IMR-90 (cell line): ENCODE measurements at regions not wholly inside any gene's neighbourhood (a gene's known extent, or its start where the extent isn't known, plus 50 kb on each side); places are given as distances from the start of the nearest gene placed in this dataset.
A peak's percentile ranks its signal among the peaks of the same experiment; 100 is the strongest.

Experiments
- ATAC-seq: fragments of 200-7000 bp; cut with Tn5 transposase; 2 replicates; pipeline ENCODE4 v1.9.1; 2020; ENCODE audit warnings: low read depth, mild to moderate bottlenecking, moderate library complexity
- BruUV-seq: library from RNA; stranded (reverse); fragments of 400-500 nt; replicated peaks from 2 replicates; lab custom pipeline; 2021; lab: Mats Ljungman, UMichigan
- CTCF ChIA-PET: fragments of 300-600 bp; formaldehyde crosslinking; extraction: SDS; loops from one replicate; lab custom pipeline; 2021; ENCODE audit warnings: antibody characterized with exemption; lab: Yijun Ruan, JAX
- POLR2A ChIA-PET: fragments of 300-600 bp; sonication (Branson Sonifier 250); formaldehyde crosslinking; loops from one replicate; lab custom pipeline; 2022; ENCODE audit warnings: antibody characterized with exemption; ENCODE audit not compliant: unreplicated experiment; lab: Charles Lee
- DNase-seq: peaks from one replicate; pipeline ENCODE4 v3.0.0; 2013
- H2AFZ ChIP-seq: replicated peaks from 2 replicates; pipeline ENCODE3; 2013; ENCODE audit warnings: low read length, mild to moderate bottlenecking; ENCODE audit not compliant: poor library complexity
- H2AK5ac ChIP-seq: 2 replicates; pipeline ENCODE4 v1.6.1; 2013; ENCODE audit warnings: low read depth, low read length, inconsistent platforms
- H2AK9ac ChIP-seq: replicated peaks from 2 replicates; pipeline ENCODE3; 2013; ENCODE audit warnings: mild to moderate bottlenecking, low read depth, low read length, moderate library complexity; ENCODE audit not compliant: poor library complexity
- H2BK120ac ChIP-seq: 2 replicates; pipeline ENCODE4 v1.6.1; 2013; ENCODE audit warnings: low read depth, low read length, inconsistent platforms
- H2BK15ac ChIP-seq: 3 replicates; pipeline ENCODE4 v1.6.1; 2013; ENCODE audit warnings: low read depth, low read length, inconsistent platforms
- H2BK20ac ChIP-seq: 2 replicates; pipeline ENCODE4 v1.6.1; 2013; ENCODE audit warnings: low read depth, mild to moderate bottlenecking, inconsistent platforms, low read length, moderate library complexity
- H2BK5ac ChIP-seq: 2 replicates; pipeline ENCODE4 v1.6.1; 2013; ENCODE audit warnings: mild to moderate bottlenecking, low read depth, low read length, inconsistent platforms; ENCODE audit not compliant: poor library complexity, severe bottlenecking
- H3K14ac ChIP-seq: replicated peaks from 2 replicates; pipeline ENCODE4 v1.6.1; 2013; ENCODE audit warnings: low read depth, low read length, inconsistent platforms
- H3K18ac ChIP-seq: 2 replicates; pipeline ENCODE4 v1.6.1; 2013; ENCODE audit warnings: low read depth, low read length, control low read depth
- H3K23ac ChIP-seq: 2 replicates; pipeline ENCODE4 v1.6.1; 2013; ENCODE audit warnings: low read depth, low read length, inconsistent platforms
- H3K27ac ChIP-seq: 2 replicates; pipeline ENCODE4 v1.5.1; 2013; ENCODE audit warnings: mild to moderate bottlenecking, control low read depth, low read length; ENCODE audit not compliant: insufficient read depth
- H3K27me3 ChIP-seq: 2 replicates; pipeline ENCODE4 v1.6.1; 2013; ENCODE audit warnings: low read length; ENCODE audit not compliant: control insufficient read depth, insufficient read depth
- H3K36me3 ChIP-seq: 2 replicates; pipeline ENCODE4 v1.6.1; 2013; ENCODE audit warnings: low read length, mixed read lengths; ENCODE audit not compliant: control insufficient read depth, insufficient read depth
- H3K4ac ChIP-seq: 2 replicates; pipeline ENCODE4 v1.6.1; 2013; ENCODE audit warnings: low read depth, low read length, inconsistent platforms
- H3K4me1 ChIP-seq: 2 replicates; pipeline ENCODE4 v1.6.1; 2013; ENCODE audit warnings: low read length, mixed read lengths; ENCODE audit not compliant: control insufficient read depth, insufficient read depth
- H3K4me2 ChIP-seq: 2 replicates; pipeline ENCODE4 v1.6.1; 2013; ENCODE audit warnings: low read depth, mild to moderate bottlenecking, control low read depth, low read length, moderate library complexity
- H3K4me3 ChIP-seq: 2 replicates; pipeline ENCODE4 v1.5.1; 2013; ENCODE audit warnings: low read depth, mild to moderate bottlenecking, control low read depth, low read length, moderate library complexity; ENCODE audit not compliant: insufficient read depth
- H3K56ac ChIP-seq: 2 replicates; pipeline ENCODE4 v1.6.1; 2013; ENCODE audit warnings: low read length, inconsistent platforms; ENCODE audit not compliant: insufficient read depth; ENCODE audit errors: extremely low read depth
- H3K79me1 ChIP-seq, 2 experiments: 2 replicates each; pipeline ENCODE4 v1.6.1; 2013; ENCODE audit warnings: low read length in 2 of 2, inconsistent platforms in 1 of 2, low read depth in 1 of 2
- H3K9ac ChIP-seq: 2 replicates; pipeline ENCODE4 v1.6.1; 2013; ENCODE audit warnings: low read depth, low read length, control low read depth
- H3K9me1 ChIP-seq: 2 replicates; pipeline ENCODE4 v1.6.1; 2013; ENCODE audit warnings: low read length, inconsistent platforms; ENCODE audit not compliant: insufficient read depth
- H3K9me3 ChIP-seq: 2 replicates; pipeline ENCODE4 v1.6.1; 2013; ENCODE audit warnings: low read length; ENCODE audit not compliant: control insufficient read depth, insufficient read depth
- H4K20me1 ChIP-seq: 2 replicates; pipeline ENCODE4 v1.6.1; 2013; ENCODE audit warnings: low read length, inconsistent platforms; ENCODE audit not compliant: insufficient read depth
- H4K5ac ChIP-seq: 2 replicates; pipeline ENCODE4 v1.6.1; 2013; ENCODE audit warnings: mild to moderate bottlenecking, low read depth, low read length, control low read depth
- H4K8ac ChIP-seq, 2 experiments: 2 replicates each; pipeline ENCODE4 v1.6.1; 2013; ENCODE audit warnings: low read depth in 2 of 2, low read length in 2 of 2, control low read depth in 1 of 2, inconsistent platforms in 1 of 2
- H4K91ac ChIP-seq: 2 replicates; pipeline ENCODE4 v1.6.1; 2013; ENCODE audit warnings: low read depth, low read length, inconsistent platforms; ENCODE audit not compliant: insufficient read depth
- BHLHE40 ChIP-seq: fragments of 150-350 bp; IDR thresholded peaks from 2 replicates; pipeline ENCODE4 v1.6.1; 2016; ENCODE audit warnings: mild to moderate bottlenecking, low read depth, low read length
- CEBPB ChIP-seq: IDR thresholded peaks from 2 replicates; pipeline ENCODE4 v1.6.1; 2012; ENCODE audit warnings: low read depth, low read length, improper control_type of control experiment
- CHD1 ChIP-seq: IDR thresholded peaks from 2 replicates; pipeline ENCODE4 v1.6.1; 2012; ENCODE audit warnings: low read depth, low read length, improper control_type of control experiment
- MAFK ChIP-seq: IDR thresholded peaks from 2 replicates; pipeline ENCODE4 v1.6.1; 2012; ENCODE audit warnings: low read depth, low read length, improper control_type of control experiment
- MAZ ChIP-seq: IDR thresholded peaks from 2 replicates; pipeline ENCODE4 v1.6.1; 2012; ENCODE audit warnings: low read depth, mild to moderate bottlenecking, low read length, improper control_type of control experiment, moderate library complexity, borderline replicate concordance
- MXI1 ChIP-seq: IDR thresholded peaks from 2 replicates; pipeline ENCODE4 v1.6.1; 2012; ENCODE audit warnings: low read depth, mild to moderate bottlenecking, low read length, moderate library complexity, borderline replicate concordance
- NFE2L2 ChIP-seq: fragments of 150-350 bp; IDR thresholded peaks from 2 replicates; pipeline ENCODE4 v1.6.1; 2016; ENCODE audit warnings: low read depth, mild to moderate bottlenecking, low read length
- POLR2A ChIP-seq: IDR thresholded peaks from 2 replicates; pipeline ENCODE4 v1.6.1; 2012; ENCODE audit warnings: mild to moderate bottlenecking, low read depth, low read length
- RAD21 ChIP-seq: IDR thresholded peaks from 2 replicates; pipeline ENCODE4 v1.6.1; 2012; ENCODE audit warnings: low read length, improper control_type of control experiment
- RCOR1 ChIP-seq: IDR thresholded peaks from 2 replicates; pipeline ENCODE4 v1.6.1; 2012; ENCODE audit warnings: mild to moderate bottlenecking, low read length, improper control_type of control experiment; ENCODE audit not compliant: insufficient replicate concordance
- RFX5 ChIP-seq: IDR thresholded peaks from 2 replicates; pipeline ENCODE4 v1.8.0; 2012; ENCODE audit warnings: low read depth, mild to moderate bottlenecking, low read length, moderate library complexity
- SMC3 ChIP-seq: fragments of 150-350 bp; IDR thresholded peaks from 2 replicates; pipeline ENCODE4 v1.6.1; 2016; ENCODE audit warnings: low read depth, mild to moderate bottlenecking, antibody characterized with exemption, low read length, moderate library complexity
- dilution Hi-C: fragments of 300-500 bp; cut with HindIII; formaldehyde crosslinking; loops from one replicate; pipeline ENCODE4 v1.14.3; 2018; ENCODE audit warnings: low sequenced_read_pairs; ENCODE audit not compliant: unreplicated experiment
- in situ Hi-C: fragments of 300-500 bp; cut with MboI; formaldehyde crosslinking; loops from 3 replicates; pipeline ENCODE4 v1.14.3; 2019; ENCODE audit warnings: low sequenced_read_pairs, inconsistent platforms, mixed read lengths
- intact Hi-C: fragments of 100-400 bp; cut with micrococcal nuclease; formaldehyde crosslinking; loops from 2 replicates; pipeline ENCODE4 v1.10.0; 2022
- TF ChIP-seq, protein P1 (sequence below): fragments of 150-350 bp; IDR thresholded peaks from 2 replicates; pipeline ENCODE4 v1.6.1; 2017; ENCODE audit warnings: mild to moderate bottlenecking, antibody characterized with exemption, low read length, low read depth
- TF ChIP-seq, protein P2 (sequence below): conservative IDR thresholded peaks from 2 replicates; pipeline ENCODE4 v1.5.1; 2012; ENCODE audit warnings: mild to moderate bottlenecking, low read depth, low read length, improper control_type of control experiment

DNA sequence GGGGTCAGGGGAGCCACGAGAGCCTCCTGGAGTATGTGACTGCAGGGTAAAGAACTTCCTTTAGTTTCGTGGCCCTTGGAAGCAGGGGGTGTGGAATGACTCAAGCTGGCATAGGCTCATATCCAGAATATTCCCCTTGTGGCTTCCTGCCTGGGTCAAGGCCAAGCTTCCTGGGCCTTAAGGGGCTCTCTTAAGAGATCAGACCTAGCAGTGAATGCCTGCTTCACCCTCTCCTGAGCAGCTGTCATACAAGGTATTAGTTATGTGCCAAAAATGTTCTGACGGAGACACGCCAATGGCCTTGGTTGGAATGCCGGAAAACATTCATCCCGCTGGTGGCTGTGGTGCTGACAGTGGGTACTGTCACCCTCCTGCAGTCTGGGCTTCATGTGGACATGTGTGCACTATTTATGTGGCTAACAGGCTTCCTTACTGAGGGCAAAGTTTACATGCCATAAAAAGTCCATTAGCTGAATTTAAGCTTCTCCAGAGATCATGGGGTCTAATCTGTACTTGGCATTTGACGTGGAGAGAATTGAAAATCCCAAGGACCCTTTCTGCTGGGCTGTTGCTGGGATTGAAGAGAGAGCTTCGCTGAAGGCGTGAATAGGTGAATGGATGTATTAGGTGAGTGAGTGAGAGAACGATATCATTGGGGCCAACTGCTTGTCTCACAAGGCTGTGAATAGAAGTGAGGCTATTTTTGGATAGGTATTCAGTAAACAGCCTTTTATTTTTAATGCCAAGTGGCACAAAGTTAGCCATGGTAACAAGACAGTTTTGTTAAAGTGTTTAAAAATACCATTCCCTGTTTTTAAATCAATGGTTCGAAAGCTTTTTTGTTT, 156.8 kb downstream of the MACROH2A1 start (continued):
- TF ChIP-seq SMC3: no peak
- TF ChIP-seq CEBPB: no peak
- TF ChIP-seq RAD21: no peak

DNA sequence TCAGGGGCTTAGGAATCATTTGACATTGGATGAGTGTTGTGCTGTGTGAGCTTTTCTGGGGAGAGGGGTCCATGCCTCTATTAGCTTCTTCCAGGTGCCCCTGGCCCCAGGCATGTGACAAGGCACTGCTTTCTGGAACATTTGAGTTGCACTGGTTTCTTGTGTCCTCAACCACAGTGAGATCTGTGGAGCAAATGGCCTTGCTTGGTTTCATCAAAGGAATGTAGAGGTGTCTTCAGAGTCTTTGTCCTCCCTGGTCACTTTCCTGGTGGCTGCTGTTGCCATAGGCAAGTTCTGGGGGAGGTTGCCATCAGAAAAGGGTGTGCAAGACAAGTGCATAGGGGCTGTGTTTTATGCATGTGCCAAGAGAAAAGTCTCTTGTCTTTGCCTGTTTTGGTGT, 157.5 kb downstream of the MACROH2A1 start:
- no peak overlapping the region for H3K4me2 ChIP-seq
- POLR2A ChIA-PET: no interaction called here
- no peak for TF ChIP-seq RAD21
- no peak for TF ChIP-seq RFX5
- no peak for TF ChIP-seq MAFK
- no peak for TF ChIP-seq POLR2A
- TF ChIP-seq SMC3: no peak
- no peak for TF ChIP-seq CHD1
- no peak for TF ChIP-seq MXI1
- no peak for TF ChIP-seq BHLHE40
- TF ChIP-seq, protein P1, sequence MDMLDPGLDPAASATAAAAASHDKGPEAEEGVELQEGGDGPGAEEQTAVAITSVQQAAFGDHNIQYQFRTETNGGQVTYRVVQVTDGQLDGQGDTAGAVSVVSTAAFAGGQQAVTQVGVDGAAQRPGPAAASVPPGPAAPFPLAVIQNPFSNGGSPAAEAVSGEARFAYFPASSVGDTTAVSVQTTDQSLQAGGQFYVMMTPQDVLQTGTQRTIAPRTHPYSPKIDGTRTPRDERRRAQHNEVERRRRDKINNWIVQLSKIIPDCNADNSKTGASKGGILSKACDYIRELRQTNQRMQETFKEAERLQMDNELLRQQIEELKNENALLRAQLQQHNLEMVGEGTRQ: no peak
- no peak for TF ChIP-seq NFE2L2
- no peak for TF ChIP-seq MAZ
- TF ChIP-seq RCOR1: no peak
- TF ChIP-seq, protein P2, sequence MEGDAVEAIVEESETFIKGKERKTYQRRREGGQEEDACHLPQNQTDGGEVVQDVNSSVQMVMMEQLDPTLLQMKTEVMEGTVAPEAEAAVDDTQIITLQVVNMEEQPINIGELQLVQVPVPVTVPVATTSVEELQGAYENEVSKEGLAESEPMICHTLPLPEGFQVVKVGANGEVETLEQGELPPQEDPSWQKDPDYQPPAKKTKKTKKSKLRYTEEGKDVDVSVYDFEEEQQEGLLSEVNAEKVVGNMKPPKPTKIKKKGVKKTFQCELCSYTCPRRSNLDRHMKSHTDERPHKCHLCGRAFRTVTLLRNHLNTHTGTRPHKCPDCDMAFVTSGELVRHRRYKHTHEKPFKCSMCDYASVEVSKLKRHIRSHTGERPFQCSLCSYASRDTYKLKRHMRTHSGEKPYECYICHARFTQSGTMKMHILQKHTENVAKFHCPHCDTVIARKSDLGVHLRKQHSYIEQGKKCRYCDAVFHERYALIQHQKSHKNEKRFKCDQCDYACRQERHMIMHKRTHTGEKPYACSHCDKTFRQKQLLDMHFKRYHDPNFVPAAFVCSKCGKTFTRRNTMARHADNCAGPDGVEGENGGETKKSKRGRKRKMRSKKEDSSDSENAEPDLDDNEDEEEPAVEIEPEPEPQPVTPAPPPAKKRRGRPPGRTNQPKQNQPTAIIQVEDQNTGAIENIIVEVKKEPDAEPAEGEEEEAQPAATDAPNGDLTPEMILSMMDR: no peak

More for the DNA sequence above, 157.5 kb downstream of the MACROH2A1 start:
- peaks cover 0 to 29% of the 10 kb centered on the region in 2 experiments; a peak in 2 of 4 replicates for H3K79me1 ChIP-seq
- peak overlapping the region; percentile 45; the same call in 1 of the 2 replicates for H3K18ac ChIP-seq
- ATAC-seq (no peak), DNase-seq (no peak)
- H4K5ac ChIP-seq: 0 out of 2 replicates have a peak overlapping the region, but pooled peaks have one; percentile 1
- in situ Hi-C loops (no loop called here), intact Hi-C loops (no loop called here), dilution Hi-C loops (no loop called here)
- no peak overlapping the region for H3K9ac ChIP-seq
- no peak overlapping the region for H3K56ac ChIP-seq
- no peak overlapping the region; the same call in 1 of the 2 replicates for H3K27ac ChIP-seq
- peak overlapping the region; percentile 76; the same call in 1 of the 2 replicates for H2AK5ac ChIP-seq
- peaks cover 2% of the 10 kb centered on the region; the same call in 1 of the 2 replicates for H3K27me3 ChIP-seq
- no peaks in the 10 kb centered on the region for H3K9me3 ChIP-seq
- H4K20me1 ChIP-seq: no peaks in the 10 kb centered on the region
- peak overlapping the region; percentile 2 to 22; a peak in 2 of 4 replicates for H4K8ac ChIP-seq
- peak overlapping the region; percentile 55 for H3K4ac ChIP-seq
- peak overlapping the region; percentile 26; the same call in 1 of the 2 replicates for H3K23ac ChIP-seq
- H2AFZ ChIP-seq: peak overlapping the region; percentile 11
- peak overlapping the region; percentile 86 for H3K14ac ChIP-seq
- peak overlapping the region; percentile 10 for H2BK5ac ChIP-seq
- H3K9me1 ChIP-seq: peaks cover 37% of the 10 kb centered on the region
- H3K4me3 ChIP-seq: no peak overlapping the region
- H3K4me1 ChIP-seq: peaks cover 49% of the 10 kb centered on the region
- CTCF ChIA-PET: interaction anchor here (0.7 to 0.9 kb wide), 2 partner anchors 24 to 114 kb away, joined by 3 read pairs; no protein-coding TSS in a partner anchor
- peak overlapping the region; percentile 94 for H2BK120ac ChIP-seq
- peak overlapping the region; percentile 88; the same call in 1 of the 3 replicates for H2BK15ac ChIP-seq
- H3K36me3 ChIP-seq: no peaks in the 10 kb centered on the region
- no peak overlapping the region for H2AK9ac ChIP-seq
- H2BK20ac ChIP-seq: peak overlapping the region; percentile 53
- peak overlapping the region; percentile 18 for H4K91ac ChIP-seq
- BruUV-seq: no TSS peak
